Right forelimb (tissue), 1 donor: ENCODE measurements at regions not wholly inside any gene's neighbourhood (a gene's known extent, or its start where the extent isn't known, plus 50 kb on each side); places are given as distances from the start of the nearest gene placed in this dataset.

ENCODE experiments used
- DNase-seq: peaks from one replicate; pipeline ENCODE4 v3.0.0-alpha.2; 2018

- DNase-seq: no peak
Observed at GRCh38 chr5:14090755-14091154, 52.4 kb upstream of the TRIO start.

GRCh38 chr5:14090290-14090689, 52.9 kb upstream of the TRIO start:
- no peak for DNase-seq

- DNase-seq: no peak
Observed at GRCh38 chr5:14089198-14089597, 53.9 kb upstream of the TRIO start.

GRCh38 chr5:14086261-14086660, 56.9 kb upstream of the TRIO start:
- no peak for DNase-seq

GRCh38 chr5:14082973-14083372, 60.2 kb upstream of the TRIO start:
- no peak for DNase-seq

- no peak for DNase-seq
Observed at GRCh38 chr5:14082523-14082922, 60.6 kb upstream of the TRIO start.

GRCh38 chr5:14081791-14082190, 61.4 kb upstream of the TRIO start:
- no peak for DNase-seq

- DNase-seq: no peak
Observed at GRCh38 chr5:14078716-14079115, 64.4 kb upstream of the TRIO start.

- no peak for DNase-seq
Observed at GRCh38 chr5:14077501-14077900, 65.6 kb upstream of the TRIO start.

- DNase-seq: no peak
Observed at GRCh38 chr5:14076561-14076960, 66.6 kb upstream of the TRIO start.

GRCh38 chr5:14075937-14076336, 67.2 kb upstream of the TRIO start:
- no peak for DNase-seq

GRCh38 chr5:14071433-14071832, 71.7 kb upstream of the TRIO start:
- DNase-seq: no peak

- DNase-seq: no peak
Observed at GRCh38 chr5:14069021-14069420, 74.1 kb upstream of the TRIO start.

GRCh38 chr5:14068136-14068535, 75.0 kb upstream of the TRIO start:
- DNase-seq: no peak

GRCh38 chr5:14066326-14066725, 76.8 kb upstream of the TRIO start:
- DNase-seq: no peak

- no peak for DNase-seq
Observed at GRCh38 chr5:14064841-14065240, 78.3 kb upstream of the TRIO start.

- DNase-seq: no peak
Observed at GRCh38 chr5:14063691-14064090, 79.5 kb upstream of the TRIO start.

GRCh38 chr5:14063138-14063537, 80.0 kb upstream of the TRIO start:
- DNase-seq: no peak

- no peak for DNase-seq
Observed at GRCh38 chr5:14062178-14062577, 81.0 kb upstream of the TRIO start.

- no peak for DNase-seq
Observed at GRCh38 chr5:14061106-14061505, 82.0 kb upstream of the TRIO start.

GRCh38 chr5:14060218-14060617, 82.9 kb upstream of the TRIO start:
- no peak for DNase-seq

- no peak for DNase-seq
Observed at GRCh38 chr5:14059810-14060209, 83.3 kb upstream of the TRIO start.

GRCh38 chr5:14057289-14057688, 85.9 kb upstream of the TRIO start:
- DNase-seq: no peak

GRCh38 chr5:14056039-14056438, 87.1 kb upstream of the TRIO start:
- no peak for DNase-seq

- no peak for DNase-seq
Observed at GRCh38 chr5:14054965-14055963, 87.9 kb upstream of the TRIO start.
